ENCODE measurements at regions not wholly inside any gene's neighbourhood (a gene's known extent, or its start where the extent isn't known, plus 50 kb on each side); places are given as distances from the start of the nearest gene placed in this dataset.
"Not testable (repeated sequence)": the region's sequence is repeated elsewhere in the genome, so short reads cannot be mapped to it uniquely, and the experiment has no call there.

- not testable (repeated sequence) for H3K4me3 Mint-ChIP-seq (ENCODE audit: low read depth); H3K4me1 Mint-ChIP-seq (ENCODE audit: low read depth); H3K36me3 Mint-ChIP-seq (ENCODE audit: insufficient read depth); H3K9me3 Mint-ChIP-seq (ENCODE audit: low read depth); DNase-seq (ENCODE audit: low spot score, unreplicated experiment); H3K27me3 Mint-ChIP-seq; H3K27ac Mint-ChIP-seq
Observed at GRCh38 chr9:67635067-67635466, 223.7 kb upstream of the ANKRD20A1 start.

GRCh38 chr9:67611900-67612299, 246.8 kb upstream of the ANKRD20A1 start:
- H3K4me1 Mint-ChIP-seq (ENCODE audit: low read depth); H3K9me3 Mint-ChIP-seq (ENCODE audit: low read depth); H3K36me3 Mint-ChIP-seq (ENCODE audit: insufficient read depth); H3K4me3 Mint-ChIP-seq (ENCODE audit: low read depth); H3K27ac Mint-ChIP-seq; DNase-seq (ENCODE audit: low spot score, unreplicated experiment); H3K27me3 Mint-ChIP-seq: not testable (repeated sequence)

- not testable (repeated sequence) for H3K9me3 Mint-ChIP-seq (ENCODE audit: low read depth); H3K36me3 Mint-ChIP-seq (ENCODE audit: insufficient read depth); H3K27ac Mint-ChIP-seq; H3K4me1 Mint-ChIP-seq (ENCODE audit: low read depth); H3K4me3 Mint-ChIP-seq (ENCODE audit: low read depth); DNase-seq (ENCODE audit: low spot score, unreplicated experiment); H3K27me3 Mint-ChIP-seq
Observed at GRCh38 chr9:67609872-67610271, 248.9 kb upstream of the ANKRD20A1 start.

DNA sequence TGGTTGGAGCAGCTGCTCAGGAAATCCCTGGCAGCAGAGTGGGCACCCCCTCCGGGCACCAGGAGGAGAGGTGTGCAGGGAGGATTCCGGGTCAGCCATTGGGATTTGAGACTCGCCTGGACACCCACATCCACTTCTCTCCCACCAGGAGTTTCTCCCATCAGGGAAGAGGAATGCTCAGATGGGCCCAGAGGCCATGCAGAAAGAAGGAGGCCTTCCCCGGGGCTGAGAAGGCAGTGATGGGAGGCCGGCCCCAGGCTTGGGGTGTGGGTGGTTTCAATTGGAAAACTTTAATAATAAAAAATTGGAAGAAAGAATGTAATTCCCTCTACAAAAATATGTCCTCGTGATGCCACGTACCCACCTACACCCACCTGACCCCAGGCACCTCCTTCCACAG, 249.3 kb upstream of the ANKRD20A1 start:
- DNase-seq (ENCODE audit: low spot score, unreplicated experiment); H3K27ac Mint-ChIP-seq; H3K4me1 Mint-ChIP-seq (ENCODE audit: low read depth); H3K27me3 Mint-ChIP-seq; H3K4me3 Mint-ChIP-seq (ENCODE audit: low read depth); H3K9me3 Mint-ChIP-seq (ENCODE audit: low read depth); H3K36me3 Mint-ChIP-seq (ENCODE audit: insufficient read depth): not testable (repeated sequence)

DNA sequence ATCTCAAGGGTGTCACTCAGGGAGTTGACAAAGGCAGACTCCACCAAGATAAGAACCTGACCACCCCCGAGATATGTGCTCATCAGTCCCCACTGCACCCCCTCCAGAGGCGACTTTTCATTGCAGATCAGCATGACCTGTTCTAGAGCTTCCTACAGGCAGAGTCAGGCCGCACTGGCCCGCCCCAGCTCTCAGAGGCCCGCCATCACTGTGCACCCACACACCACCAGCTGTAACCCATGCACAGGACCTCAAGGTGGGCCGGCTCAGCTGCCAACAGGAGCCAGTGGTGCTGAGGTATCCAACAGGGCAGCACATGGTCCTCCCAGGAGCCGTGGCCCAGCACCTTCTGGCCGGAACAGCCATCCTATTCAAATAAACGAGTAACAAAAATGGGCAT, 253.6 kb upstream of the ANKRD20A1 start:
- H3K9me3 Mint-ChIP-seq (ENCODE audit: low read depth); H3K27me3 Mint-ChIP-seq; H3K4me3 Mint-ChIP-seq (ENCODE audit: low read depth); DNase-seq (ENCODE audit: low spot score, unreplicated experiment); H3K36me3 Mint-ChIP-seq (ENCODE audit: insufficient read depth); H3K4me1 Mint-ChIP-seq (ENCODE audit: low read depth); H3K27ac Mint-ChIP-seq: not testable (repeated sequence)

DNA sequence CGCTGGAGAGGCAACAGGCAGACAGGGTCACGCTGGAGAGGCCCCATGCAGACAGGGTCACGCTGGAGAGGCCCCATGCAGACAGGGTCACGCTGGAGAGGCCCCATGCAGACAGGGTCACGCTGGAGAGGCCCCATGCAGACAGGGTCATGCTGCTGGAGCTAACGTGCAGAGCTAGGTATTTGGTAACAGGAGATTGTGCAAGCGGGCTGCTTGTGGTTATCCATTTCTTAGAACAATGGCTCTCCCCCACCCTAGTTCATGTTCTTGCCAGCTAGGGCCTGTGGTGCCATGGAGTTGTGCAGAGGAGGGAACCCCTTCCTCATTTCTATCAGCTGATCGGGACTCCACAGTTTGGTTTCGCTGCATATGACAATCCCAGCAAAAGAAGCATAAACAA, 255.1 kb upstream of the ANKRD20A1 start:
- H3K27me3 Mint-ChIP-seq, result not testable (repeated sequence)

DNA sequence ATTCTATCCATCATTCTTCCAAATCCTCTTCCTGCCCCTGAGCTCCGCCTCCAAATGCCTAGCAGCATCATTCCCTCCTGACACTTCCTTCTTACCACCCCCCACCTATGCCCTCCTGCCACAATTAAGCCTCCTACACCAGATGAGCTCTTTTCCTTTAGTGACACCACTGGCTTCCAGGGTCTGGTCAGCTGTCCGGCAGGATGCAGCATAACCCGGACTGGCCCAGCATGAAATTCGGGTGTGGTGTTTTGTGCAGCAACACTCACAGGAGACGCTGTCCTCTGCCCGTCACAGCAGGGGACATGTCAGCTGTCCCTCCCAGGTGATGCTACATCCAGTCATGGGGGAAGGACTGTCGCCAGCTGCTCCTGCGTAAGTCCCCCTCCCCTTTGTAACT, 266.3 kb upstream of the ANKRD20A1 start:
- H3K27ac Mint-ChIP-seq; H3K4me1 Mint-ChIP-seq (ENCODE audit: low read depth); H3K4me3 Mint-ChIP-seq (ENCODE audit: low read depth); H3K36me3 Mint-ChIP-seq (ENCODE audit: insufficient read depth); H3K9me3 Mint-ChIP-seq (ENCODE audit: low read depth); DNase-seq (ENCODE audit: low spot score, unreplicated experiment); H3K27me3 Mint-ChIP-seq: not testable (repeated sequence)

More for the DNA sequence above, 255.1 kb upstream of the ANKRD20A1 start:
- H3K36me3 Mint-ChIP-seq (ENCODE audit: insufficient read depth); H3K27ac Mint-ChIP-seq; H3K9me3 Mint-ChIP-seq (ENCODE audit: low read depth); DNase-seq (ENCODE audit: low spot score, unreplicated experiment); H3K4me3 Mint-ChIP-seq (ENCODE audit: low read depth); H3K4me1 Mint-ChIP-seq (ENCODE audit: low read depth): not testable (repeated sequence)

DNA sequence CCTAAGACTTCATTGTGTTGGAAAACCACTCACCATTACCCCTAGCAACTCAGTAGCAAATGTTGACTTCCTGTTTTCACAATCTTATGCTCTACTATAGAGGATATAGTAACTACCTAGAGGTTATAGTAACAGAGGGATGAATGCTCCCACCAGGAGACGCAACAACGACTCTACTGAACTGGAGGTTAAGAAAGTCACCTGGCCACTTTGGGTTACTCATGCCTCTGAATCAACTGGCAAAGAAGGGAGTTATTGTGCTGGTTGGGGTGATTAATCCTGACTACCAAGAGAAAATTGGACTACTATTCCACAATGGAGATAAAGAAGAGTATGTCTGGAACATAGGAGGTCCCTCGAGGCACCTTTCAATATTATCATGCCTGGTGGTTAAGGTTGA, 302.9 kb upstream of the ANKRD20A1 start:
- H3K4me1 Mint-ChIP-seq (ENCODE audit: low read depth); H3K4me3 Mint-ChIP-seq (ENCODE audit: low read depth); DNase-seq (ENCODE audit: low spot score, unreplicated experiment); H3K9me3 Mint-ChIP-seq (ENCODE audit: low read depth); H3K27me3 Mint-ChIP-seq; H3K27ac Mint-ChIP-seq; H3K36me3 Mint-ChIP-seq (ENCODE audit: insufficient read depth): not testable (repeated sequence)

DNA sequence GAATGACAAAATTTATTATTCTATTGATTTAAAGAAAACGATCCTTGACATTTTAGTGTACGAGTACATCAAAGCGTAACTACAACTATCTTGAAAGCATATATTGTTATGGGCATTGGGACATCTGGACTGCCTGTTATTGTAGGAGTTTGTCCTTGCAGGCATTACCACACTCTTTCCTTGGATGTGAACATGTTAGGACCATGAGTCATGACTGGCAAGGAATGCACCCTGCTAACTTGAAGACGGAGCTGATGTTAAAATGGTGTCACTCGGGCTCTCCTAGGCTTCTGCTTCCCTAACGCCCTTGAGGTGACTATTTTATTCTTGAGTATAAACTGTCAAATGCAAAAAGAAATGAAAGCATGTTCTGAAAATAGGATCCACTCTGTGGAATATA, 308.7 kb upstream of the ANKRD20A1 start:
- not testable (repeated sequence) for H3K9me3 Mint-ChIP-seq (ENCODE audit: low read depth); H3K4me1 Mint-ChIP-seq (ENCODE audit: low read depth); H3K36me3 Mint-ChIP-seq (ENCODE audit: insufficient read depth); H3K4me3 Mint-ChIP-seq (ENCODE audit: low read depth); DNase-seq (ENCODE audit: low spot score, unreplicated experiment); H3K27ac Mint-ChIP-seq; H3K27me3 Mint-ChIP-seq

DNA sequence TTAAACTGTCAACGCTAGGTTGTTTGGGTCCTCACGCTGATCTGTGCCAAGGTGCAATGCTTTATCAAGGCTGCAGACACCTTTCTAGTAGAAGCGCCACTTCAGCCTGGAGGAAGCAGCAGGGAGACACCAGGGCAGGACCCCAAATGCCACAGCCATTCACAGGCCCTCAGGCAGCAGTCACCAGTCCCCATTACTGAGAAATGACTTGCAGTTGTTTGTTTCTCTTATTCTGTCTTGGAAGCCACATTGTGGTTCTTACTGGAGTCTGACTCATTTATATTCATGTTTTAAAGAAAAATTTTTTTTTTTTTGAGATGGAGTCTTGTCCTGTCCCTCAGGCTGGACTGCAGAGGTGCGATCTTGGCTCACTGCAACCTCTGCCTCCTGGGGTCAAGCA, 328.9 kb upstream of the ANKRD20A1 start:
- H3K36me3 Mint-ChIP-seq (ENCODE audit: insufficient read depth); DNase-seq (ENCODE audit: low spot score, unreplicated experiment); H3K27ac Mint-ChIP-seq; H3K27me3 Mint-ChIP-seq; H3K4me1 Mint-ChIP-seq (ENCODE audit: low read depth); H3K9me3 Mint-ChIP-seq (ENCODE audit: low read depth); H3K4me3 Mint-ChIP-seq (ENCODE audit: low read depth): not testable (repeated sequence)

GRCh38 chr9:67516938-67517337, 341.8 kb upstream of the ANKRD20A1 start:
- DNase-seq (ENCODE audit: low spot score, unreplicated experiment); H3K9me3 Mint-ChIP-seq (ENCODE audit: low read depth); H3K27ac Mint-ChIP-seq; H3K27me3 Mint-ChIP-seq; H3K4me1 Mint-ChIP-seq (ENCODE audit: low read depth); H3K36me3 Mint-ChIP-seq (ENCODE audit: insufficient read depth); H3K4me3 Mint-ChIP-seq (ENCODE audit: low read depth): not testable (repeated sequence)

- not testable (repeated sequence) for DNase-seq (ENCODE audit: low spot score, unreplicated experiment); H3K4me1 Mint-ChIP-seq (ENCODE audit: low read depth); H3K27me3 Mint-ChIP-seq; H3K9me3 Mint-ChIP-seq (ENCODE audit: low read depth); H3K27ac Mint-ChIP-seq; H3K36me3 Mint-ChIP-seq (ENCODE audit: insufficient read depth); H3K4me3 Mint-ChIP-seq (ENCODE audit: low read depth)
Observed at GRCh38 chr9:67514587-67514986, 344.1 kb upstream of the ANKRD20A1 start.

- DNase-seq (ENCODE audit: low spot score, unreplicated experiment); H3K9me3 Mint-ChIP-seq (ENCODE audit: low read depth); H3K36me3 Mint-ChIP-seq (ENCODE audit: insufficient read depth); H3K27ac Mint-ChIP-seq; H3K27me3 Mint-ChIP-seq; H3K4me1 Mint-ChIP-seq (ENCODE audit: low read depth); H3K4me3 Mint-ChIP-seq (ENCODE audit: low read depth): not testable (repeated sequence)
Observed at GRCh38 chr9:67503728-67504369, 354.9 kb upstream of the ANKRD20A1 start.

GRCh38 chr9:67492028-67492427, 366.7 kb upstream of the ANKRD20A1 start:
- not testable (repeated sequence) for H3K9me3 Mint-ChIP-seq (ENCODE audit: low read depth); H3K27ac Mint-ChIP-seq; H3K36me3 Mint-ChIP-seq (ENCODE audit: insufficient read depth); H3K27me3 Mint-ChIP-seq; DNase-seq (ENCODE audit: low spot score, unreplicated experiment); H3K4me3 Mint-ChIP-seq (ENCODE audit: low read depth); H3K4me1 Mint-ChIP-seq (ENCODE audit: low read depth)

Measured in progenitor cell of endocrine pancreas (in vitro differentiated cells).